Neuronal stem cell (in vitro differentiated cells): ENCODE measurements at regions not wholly inside any gene's neighbourhood (a gene's known extent, or its start where the extent isn't known, plus 50 kb on each side); places are given as distances from the start of the nearest gene placed in this dataset.

Experiments used
- DNase-seq: peaks from one replicate; pipeline ENCODE4 v3.0.0-alpha.2; 2013; ENCODE audit warnings: low spot score
- H2AFZ ChIP-seq: one replicate; pipeline ENCODE4 v1.6.1; 2013; ENCODE audit warnings: mild to moderate bottlenecking, low read length, inconsistent platforms
- H2AK5ac ChIP-seq: 2 replicates; pipeline ENCODE4 v1.6.1; 2013; ENCODE audit warnings: low read depth, mild to moderate bottlenecking, inconsistent platforms, low read length, moderate library complexity, mixed read lengths
- H2BK120ac ChIP-seq: 2 replicates; pipeline ENCODE4 v1.6.1; 2013; ENCODE audit warnings: low read depth, mild to moderate bottlenecking, inconsistent platforms, low read length, moderate library complexity, mixed read lengths
- H2BK12ac ChIP-seq: one replicate; pipeline ENCODE4 v1.6.1; 2013; ENCODE audit warnings: low read length, inconsistent platforms
- H2BK15ac ChIP-seq: 2 replicates; pipeline ENCODE4 v1.6.1; 2013; ENCODE audit warnings: mild to moderate bottlenecking, low read length, inconsistent platforms, mixed read lengths
- H2BK5ac ChIP-seq: one replicate; pipeline ENCODE4 v1.6.1; 2013; ENCODE audit warnings: inconsistent platforms, mild to moderate bottlenecking, low read length, moderate library complexity
- H3K14ac ChIP-seq: one replicate; pipeline ENCODE4 v1.6.1; 2013; ENCODE audit warnings: low read length, inconsistent platforms
- H3K18ac ChIP-seq: 2 replicates; pipeline ENCODE4 v1.6.1; 2013; ENCODE audit warnings: low read length, inconsistent platforms
- H3K23ac ChIP-seq: 2 replicates; pipeline ENCODE4 v1.6.1; 2013; ENCODE audit warnings: low read depth, mild to moderate bottlenecking, mixed read lengths, low read length, inconsistent platforms; ENCODE audit not compliant: poor library complexity
- H3K27ac ChIP-seq: replicated peaks from 3 replicates; pipeline ENCODE4 v1.5.1; 2013; ENCODE audit warnings: low read length, inconsistent platforms
- H3K27me3 ChIP-seq, 3 experiments: 2 replicates each; pipeline ENCODE4 v1.6.1; 2013; ENCODE audit warnings: low read length in 3 of 3, mild to moderate bottlenecking in 2 of 3, inconsistent platforms in 1 of 3, low read depth in 1 of 3, mixed read lengths in 1 of 3, moderate library complexity in 1 of 3; ENCODE audit not compliant: control insufficient read depth in 3 of 3, insufficient read depth in 3 of 3
- H3K36me3 ChIP-seq, 2 donors: replicated peaks in 1 of 2; 2 replicates each; pipeline ENCODE4 v1.6.1; 2013; ENCODE audit warnings: low read length in 2 of 2; ENCODE audit not compliant: control insufficient read depth in 2 of 2, insufficient read depth in 2 of 2
- H3K4ac ChIP-seq: 2 replicates; pipeline ENCODE4 v1.6.1; 2013; ENCODE audit warnings: inconsistent platforms, mild to moderate bottlenecking, low read length, moderate library complexity
- H3K4me1 ChIP-seq, 2 donors: 1 replicate in 1 of 2; 2 replicates in 1 of 2; pipeline ENCODE4 v1.6.1; 2013; ENCODE audit warnings: low read length in 2 of 2, low read depth in 1 of 2; ENCODE audit not compliant: control insufficient read depth in 2 of 2, insufficient read depth in 1 of 2
- H3K4me2 ChIP-seq: one replicate; pipeline ENCODE4 v1.6.1; 2013; ENCODE audit warnings: mild to moderate bottlenecking, low read length, inconsistent platforms; ENCODE audit not compliant: insufficient read depth, poor library complexity, severe bottlenecking
- H3K4me3 ChIP-seq, 2 donors: 2 replicates each; pipeline ENCODE4 v1.5.1; 2013; ENCODE audit warnings: low read length in 2 of 2, mild to moderate bottlenecking in 2 of 2, inconsistent platforms in 1 of 2, moderate library complexity in 1 of 2
- H3K79me1 ChIP-seq: one replicate; pipeline ENCODE4 v1.6.1; 2013; ENCODE audit warnings: low read depth, mild to moderate bottlenecking, inconsistent platforms, low read length, moderate library complexity
- H3K9ac ChIP-seq: one replicate; pipeline ENCODE4 v1.6.1; 2013; ENCODE audit warnings: mild to moderate bottlenecking, low read depth, low read length, inconsistent platforms; ENCODE audit not compliant: poor library complexity
- H3K9me3 ChIP-seq, 2 donors: replicated peaks in 1 of 2; 2 replicates each; pipeline versions ENCODE3 to v1.6.1; 2013; ENCODE audit warnings: low read length in 2 of 2, mild to moderate bottlenecking in 2 of 2, inconsistent platforms in 1 of 2, low read depth in 1 of 2, mixed read lengths in 1 of 2, moderate library complexity in 1 of 2; ENCODE audit not compliant: control insufficient read depth in 2 of 2, insufficient read depth in 1 of 2
- H4K8ac ChIP-seq: one replicate; pipeline ENCODE4 v1.6.1; 2013; ENCODE audit warnings: low read depth, mild to moderate bottlenecking, inconsistent platforms, low read length, moderate library complexity
- H4K91ac ChIP-seq: one replicate; pipeline ENCODE4 v1.6.1; 2013; ENCODE audit warnings: low read length, low read depth, mild to moderate bottlenecking, inconsistent platforms; ENCODE audit not compliant: poor library complexity
- WGBS, 2 donors: extraction: QIAGEN DNeasy Blood & Tissue Kit; methylation state at CpG; one replicate each; pipeline ENCODE4 v1.1.7; 2013; ENCODE audit warnings: missing lambda C conversion rate in 2 of 2, mixed read lengths in 1 of 2; ENCODE audit not compliant: insufficient read length in 2 of 2, insufficient replicate concordance in 1 of 2; ENCODE audit errors: extremely low coverage in 2 of 2; 5-methylcytosine and 5-hydroxymethylcytosine counted together

DNA sequence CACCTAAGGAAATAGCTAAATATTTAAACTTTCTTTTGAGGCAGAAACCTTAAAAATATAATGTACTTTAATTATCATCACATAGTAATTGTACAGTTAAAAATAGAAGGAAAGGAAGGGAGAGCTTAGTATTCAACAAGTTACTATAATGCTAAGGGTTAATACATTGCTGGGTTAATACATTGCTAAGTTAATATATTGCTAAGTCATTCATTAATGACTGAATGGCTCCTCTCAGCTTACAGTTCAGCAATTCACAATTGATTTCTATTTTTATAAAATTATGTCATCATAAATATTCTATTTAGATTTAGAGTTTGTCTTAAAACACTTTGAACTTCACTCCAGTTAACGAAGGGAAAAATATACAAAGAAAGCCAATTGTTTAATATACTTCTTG, 207.9 kb downstream of the BMP4 start:
- no peak overlapping the region for H2BK12ac ChIP-seq
- no peaks in the 10 kb centered on the region for H3K27me3 ChIP-seq
- no peak overlapping the region for H3K18ac ChIP-seq
- no peak overlapping the region for H3K27ac ChIP-seq
- H3K79me1 ChIP-seq: no peaks in the 10 kb centered on the region
- H2BK120ac ChIP-seq: no peak overlapping the region
- WGBS, 2 donors: no CpG with 5 or more reads among the region's 1 CpG
- H2AFZ ChIP-seq: no peak overlapping the region
- no peak overlapping the region for H3K4me2 ChIP-seq
- no peak overlapping the region for H3K23ac ChIP-seq
- H3K4ac ChIP-seq: no peak overlapping the region
- H4K91ac ChIP-seq: no peak overlapping the region
- no peak overlapping the region for H3K9ac ChIP-seq
- no peak overlapping the region for H3K14ac ChIP-seq
- H4K8ac ChIP-seq: no peak overlapping the region
- no peak for DNase-seq
- no peaks in the 10 kb centered on the region for H3K9me3 ChIP-seq
- no peak overlapping the region for H2AK5ac ChIP-seq
- H2BK5ac ChIP-seq: no peak overlapping the region
- H3K4me1 ChIP-seq: peaks cover 0 to 1% of the 10 kb centered on the region in 2 donors
- no peak overlapping the region for H2BK15ac ChIP-seq
- no peaks in the 10 kb centered on the region for H3K36me3 ChIP-seq
- no peak overlapping the region for H3K4me3 ChIP-seq

GRCh38 chr14:53744857-53745256, 211.8 kb downstream of the BMP4 start:
- Histone ChIP-seq H3K4me3 (no peak overlapping the region), H3K27me3 (no peaks in the 10 kb centered on the region), H3K9me3 (no peaks in the 10 kb centered on the region), H2AK5ac (no peak overlapping the region), H3K4me1 (peaks cover 0 to 4% of the 10 kb centered on the region in 2 donors), H2BK15ac (no peak overlapping the region), H3K79me1 (no peaks in the 10 kb centered on the region), H2AFZ (no peak overlapping the region), H3K18ac (no peak overlapping the region), H3K4ac (no peak overlapping the region), H2BK12ac (no peak overlapping the region), H4K91ac (no peak overlapping the region), H3K23ac (no peak overlapping the region), H2BK120ac (no peak overlapping the region), H3K36me3 (no peaks in the 10 kb centered on the region), H3K14ac (no peak overlapping the region), H3K27ac (no peak overlapping the region), H3K9ac (no peak overlapping the region), H3K4me2 (no peak overlapping the region), H2BK5ac (no peak overlapping the region), H4K8ac (no peak overlapping the region)
- no peak for DNase-seq
- WGBS, 2 donors: no CpG with 5 or more reads among the region's 1 CpG

DNA sequence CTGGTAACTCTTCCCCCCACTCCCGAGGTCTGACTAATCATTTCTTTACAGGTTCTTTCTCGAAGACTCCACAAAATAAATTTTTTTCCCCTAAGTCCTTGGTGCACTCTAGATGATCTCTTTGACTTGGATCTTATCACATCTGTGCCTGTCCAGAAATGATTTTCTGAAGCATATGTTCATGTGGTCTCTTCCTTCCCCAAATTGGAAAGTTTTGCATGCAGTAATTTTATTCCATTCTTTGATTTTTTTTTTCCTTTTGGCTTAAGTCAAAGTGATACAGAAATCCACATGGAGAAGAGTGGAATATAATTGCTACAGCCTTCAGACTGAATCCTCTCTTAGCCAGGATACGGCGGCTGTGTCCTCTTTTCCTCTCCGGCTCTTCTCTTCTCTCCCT, 213.3 kb downstream of the BMP4 start:
- H3K27ac ChIP-seq: no peak overlapping the region
- H3K23ac ChIP-seq: no peak overlapping the region
- H2BK120ac ChIP-seq: no peak overlapping the region
- H3K36me3 ChIP-seq: no peaks in the 10 kb centered on the region
- DNase-seq: no peak
- no peak overlapping the region for H3K14ac ChIP-seq
- no peaks in the 10 kb centered on the region for H3K79me1 ChIP-seq
- no peak overlapping the region for H3K4me3 ChIP-seq
- WGBS, 2 donors: no CpG with 5 or more reads among the region's 5 CpGs
- no peak overlapping the region for H2BK5ac ChIP-seq
- H3K4ac ChIP-seq: no peak overlapping the region
- H3K4me2 ChIP-seq: no peak overlapping the region
- H2AFZ ChIP-seq: no peak overlapping the region
- H2BK15ac ChIP-seq: no peak overlapping the region
- H3K18ac ChIP-seq: no peak overlapping the region
- no peak overlapping the region for H4K91ac ChIP-seq
- no peak overlapping the region for H2AK5ac ChIP-seq
- no peaks in the 10 kb centered on the region for H3K9me3 ChIP-seq
- no peak overlapping the region for H2BK12ac ChIP-seq
- no peak overlapping the region for H4K8ac ChIP-seq
- no peaks in the 10 kb centered on the region for H3K27me3 ChIP-seq
- no peak overlapping the region for H3K9ac ChIP-seq
- H3K4me1 ChIP-seq: peaks cover 0 to 4% of the 10 kb centered on the region in 2 donors

- Histone ChIP-seq H3K18ac (no peak overlapping the region), H3K4me1 (peaks cover 0 to 4% of the 10 kb centered on the region in 2 donors), H2BK5ac (no peak overlapping the region), H3K4me3 (no peak overlapping the region), H3K14ac (no peak overlapping the region), H3K4ac (no peak overlapping the region), H2BK15ac (no peak overlapping the region), H3K4me2 (no peak overlapping the region), H4K8ac (no peak overlapping the region), H2BK120ac (no peak overlapping the region), H4K91ac (no peak overlapping the region), H3K9me3 (no peaks in the 10 kb centered on the region), H3K23ac (no peak overlapping the region), H2AK5ac (no peak overlapping the region), H2BK12ac (no peak overlapping the region), H3K36me3 (no peaks in the 10 kb centered on the region), H3K79me1 (no peaks in the 10 kb centered on the region), H3K9ac (no peak overlapping the region), H3K27me3 (no peaks in the 10 kb centered on the region), H3K27ac (peak overlapping the region; percentile 33), H2AFZ (no peak overlapping the region)
- DNase-seq: peak; percentile 42
- no CpG with 5 or more reads among the region's 3 CpGs for WGBS, 2 donors
Observed at GRCh38 chr14:53742233-53742620, 214.4 kb downstream of the BMP4 start.
